ENCODE measurements at regions not wholly inside any gene's neighbourhood (a gene's known extent, or its start where the extent isn't known, plus 50 kb on each side); places are given as distances from the start of the nearest gene placed in this dataset.

- H3K4me1 Mint-ChIP-seq, result peaks cover 42% of the 10 kb centered on the region
- TF ChIP-seq JAZF1 (CRISPR knock-in tag; IDR thresholded peaks at IDR 0.05) (no peak), SMAD4 (CRISPR knock-in tag; IDR thresholded peaks at IDR 0.05) (no peak), RELA (CRISPR knock-in tag; IDR thresholded peaks at IDR 0.05; ENCODE audit: borderline replicate concordance) (no peak), ZNF317 (CRISPR knock-in tag; IDR thresholded peaks at IDR 0.05; ENCODE audit: borderline replicate concordance, low read depth) (no peak), FOXP1 (CRISPR knock-in tag; IDR thresholded peaks at IDR 0.05; ENCODE audit: borderline replicate concordance) (no peak), GABPB1 (CRISPR knock-in tag; IDR thresholded peaks at IDR 0.05) (no peak), FOXP4 (CRISPR knock-in tag; IDR thresholded peaks at IDR 0.05) (no peak), E2F4 (CRISPR knock-in tag; IDR thresholded peaks at IDR 0.05; ENCODE audit: borderline replicate concordance, low read depth) (no peak), CTCF (IDR thresholded peaks at IDR 0.05) (no peak), ZNF532 (CRISPR knock-in tag; IDR thresholded peaks at IDR 0.05; ENCODE audit: borderline replicate concordance) (no peak), IRF2 (CRISPR knock-in tag; IDR thresholded peaks at IDR 0.05; ENCODE audit: borderline replicate concordance, low read depth) (no peak), CREM (CRISPR knock-in tag; IDR thresholded peaks at IDR 0.05) (no peak), FOXJ3 (CRISPR knock-in tag; IDR thresholded peaks at IDR 0.05; ENCODE audit: borderline replicate concordance) (no peak), MYBL2 (CRISPR knock-in tag; IDR thresholded peaks at IDR 0.05) (no peak), ERG (CRISPR knock-in tag; IDR thresholded peaks at IDR 0.05) (no peak), ATF1 (CRISPR knock-in tag; IDR thresholded peaks at IDR 0.05) (no peak), PRDM15 (CRISPR knock-in tag; IDR thresholded peaks at IDR 0.05) (no peak), ZNF263 (CRISPR knock-in tag; IDR thresholded peaks at IDR 0.05; ENCODE audit: low read depth) (no peak)
- no peaks in the 10 kb centered on the region for H3K9me3 Mint-ChIP-seq
- ChIA-PET POLR2A (no interaction called here), CTCF (no interaction called here)
- H3K27ac Mint-ChIP-seq, result no peak overlapping the region
- H3K27me3 Mint-ChIP-seq (ENCODE audit: low read depth), result peaks cover 2% of the 10 kb centered on the region; the same call in 1 of the 2 replicates
- H3K4me3 Mint-ChIP-seq, result no peak overlapping the region
- H3K36me3 Mint-ChIP-seq, result no peaks in the 10 kb centered on the region
- DNase-seq (ENCODE audit: low spot score) (no peak), ATAC-seq (no peak)
Observed at GRCh38 chr4:24260133-24260715, 324.1 kb downstream of the DHX15 start.
